ENCODE measurements at regions not wholly inside any gene's neighbourhood (a gene's known extent, or its start where the extent isn't known, plus 50 kb on each side); places are given as distances from the start of the nearest gene placed in this dataset.
"Not testable (repeated sequence)": the region's sequence is repeated elsewhere in the genome, so short reads cannot be mapped to it uniquely, and the experiment has no call there.

DNA sequence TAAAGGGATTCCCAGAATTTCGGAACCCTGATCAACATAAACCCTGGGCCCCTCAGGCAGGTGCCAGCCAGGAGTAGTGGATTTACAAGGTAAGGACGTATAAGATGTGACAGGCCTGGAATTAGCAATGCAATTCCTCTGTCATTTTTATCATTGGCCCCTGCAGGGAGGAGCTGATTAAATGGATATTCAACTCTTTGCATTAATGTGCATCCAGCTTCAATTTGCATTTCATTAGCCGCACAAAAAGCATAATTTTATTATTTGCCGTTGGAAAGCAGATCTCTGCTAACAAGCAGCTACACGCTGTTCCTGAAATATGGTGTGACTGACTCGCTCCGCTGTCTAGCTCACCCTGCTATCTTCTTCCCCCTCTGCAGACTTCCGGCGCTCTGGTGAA lies 195.8 kb downstream of the RPS24 start:
- Mint-ChIP-seq H3K36me3 (no peaks in the 10 kb centered on the region), H3K9me3 (peaks cover 0 to 7% (median 0%) of the 10 kb centered on the region in 7 donors), H3K4me1 (no peaks in the 10 kb centered on the region), H3K4me3 (no peak overlapping the region), H3K27ac (peak overlapping the region in 1 of 6 donors; percentile 9), H3K27me3 (peaks cover 6 to 18% (median 12%) of the 10 kb centered on the region in 3 donors)
- ATAC-seq (ENCODE audit: low read depth in 2 of 2) (no peak), DNase-seq (no peak)

DNA sequence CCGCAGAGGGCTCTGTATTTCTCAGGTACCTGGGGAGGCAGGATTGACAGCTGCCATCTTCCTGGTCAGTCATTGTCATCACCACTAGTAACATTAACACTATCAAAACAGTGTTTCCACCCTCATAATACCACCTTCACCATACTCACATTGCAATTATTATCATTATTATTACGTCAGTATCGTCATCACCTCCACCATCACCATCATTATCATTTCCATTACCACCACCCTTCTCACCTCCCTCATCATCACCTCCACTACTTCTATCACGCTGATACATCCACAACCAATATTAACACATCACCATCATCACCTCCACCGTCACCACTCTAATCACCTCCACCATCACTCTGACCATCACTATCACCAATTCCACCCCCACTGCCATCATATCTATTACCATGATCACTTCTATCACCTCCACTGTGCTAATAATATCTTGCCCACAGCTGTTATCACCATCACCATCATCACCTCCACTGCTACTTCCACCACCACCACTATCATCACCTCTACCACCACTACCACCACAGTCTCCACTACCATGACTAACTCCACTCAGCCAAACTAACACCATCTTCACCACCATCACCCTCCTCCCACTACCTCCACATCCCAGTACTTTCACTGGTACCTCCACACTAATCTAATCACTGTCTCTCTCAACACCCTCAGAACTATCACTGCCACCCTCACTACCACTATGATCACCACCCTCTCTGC lies 196.4 kb downstream of the RPS24 start:
- H3K36me3 Mint-ChIP-seq = no peaks in the 10 kb centered on the region
- H3K27me3 Mint-ChIP-seq = peaks cover 6 to 23% (median 12%) of the 10 kb centered on the region in 3 donors
- no peak overlapping the region for H3K4me3 Mint-ChIP-seq
- H3K4me1 Mint-ChIP-seq = no peaks in the 10 kb centered on the region
- no peak for ATAC-seq (ENCODE audit: low read depth in 2 of 2)
- peak overlapping the region in 1 of 6 donors; percentile 9 for H3K27ac Mint-ChIP-seq
- no peak for DNase-seq
- H3K9me3 Mint-ChIP-seq = peaks cover 0 to 7% (median 0%) of the 10 kb centered on the region in 7 donors

DNA sequence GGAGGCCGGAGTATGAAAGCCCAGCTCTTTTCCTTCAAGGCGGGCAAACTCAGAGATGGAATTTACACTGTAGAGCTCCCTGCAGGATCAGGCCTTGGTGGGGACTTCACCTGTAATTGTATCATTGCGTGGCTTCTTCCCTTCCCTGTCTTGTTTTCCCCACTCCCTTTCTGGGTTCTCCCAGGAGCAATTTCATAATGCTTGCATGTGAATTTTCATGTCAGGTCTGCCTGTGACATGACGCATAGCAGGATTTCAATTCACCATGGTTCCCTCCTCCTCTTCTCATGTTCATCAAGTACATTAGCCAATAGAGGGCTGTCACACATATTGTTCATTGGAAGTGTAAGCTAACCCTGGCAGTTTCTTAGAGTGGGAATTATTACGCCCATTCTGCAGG lies 197.7 kb downstream of the RPS24 start:
- Mint-ChIP-seq H3K4me3 (no peak overlapping the region), H3K36me3 (no peaks in the 10 kb centered on the region), H3K4me1 (no peaks in the 10 kb centered on the region), H3K9me3 (peaks cover 0 to 7% (median 0%) of the 10 kb centered on the region in 7 donors), H3K27me3 (peaks cover 11 to 25% (median 12%) of the 10 kb centered on the region in 3 donors), H3K27ac (no peak overlapping the region)
- ATAC-seq (ENCODE audit: low read depth in 2 of 2) (no peak), DNase-seq (no peak)

DNA sequence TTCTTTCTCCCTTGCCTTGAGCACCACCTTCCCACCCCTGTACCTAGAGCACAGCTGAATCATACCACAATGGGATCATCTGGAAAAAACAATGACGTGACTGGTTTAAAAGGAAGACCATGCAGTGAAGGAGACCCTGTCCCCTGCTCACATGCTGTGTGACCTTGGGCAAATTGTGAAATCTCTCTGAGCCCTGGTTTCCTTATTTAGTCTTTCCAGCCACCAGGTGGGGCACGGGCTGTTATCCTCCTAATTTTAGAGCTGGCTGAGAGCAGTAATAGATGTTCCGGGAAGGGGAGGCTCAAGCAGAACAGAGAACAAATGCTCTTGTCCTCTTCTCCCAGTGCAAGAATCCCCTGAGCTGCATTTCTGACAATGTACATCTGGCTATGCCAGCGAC lies 198.3 kb downstream of the RPS24 start:
- no peaks in the 10 kb centered on the region for H3K36me3 Mint-ChIP-seq
- no peak for DNase-seq
- no peak for ATAC-seq (ENCODE audit: low read depth in 2 of 2)
- peaks cover 0 to 7% (median 0%) of the 10 kb centered on the region in 7 donors for H3K9me3 Mint-ChIP-seq
- no peak overlapping the region for H3K27ac Mint-ChIP-seq
- H3K4me3 Mint-ChIP-seq = no peak overlapping the region
- peaks cover 7 to 25% (median 11%) of the 10 kb centered on the region in 3 donors for H3K27me3 Mint-ChIP-seq
- no peaks in the 10 kb centered on the region for H3K4me1 Mint-ChIP-seq

DNA sequence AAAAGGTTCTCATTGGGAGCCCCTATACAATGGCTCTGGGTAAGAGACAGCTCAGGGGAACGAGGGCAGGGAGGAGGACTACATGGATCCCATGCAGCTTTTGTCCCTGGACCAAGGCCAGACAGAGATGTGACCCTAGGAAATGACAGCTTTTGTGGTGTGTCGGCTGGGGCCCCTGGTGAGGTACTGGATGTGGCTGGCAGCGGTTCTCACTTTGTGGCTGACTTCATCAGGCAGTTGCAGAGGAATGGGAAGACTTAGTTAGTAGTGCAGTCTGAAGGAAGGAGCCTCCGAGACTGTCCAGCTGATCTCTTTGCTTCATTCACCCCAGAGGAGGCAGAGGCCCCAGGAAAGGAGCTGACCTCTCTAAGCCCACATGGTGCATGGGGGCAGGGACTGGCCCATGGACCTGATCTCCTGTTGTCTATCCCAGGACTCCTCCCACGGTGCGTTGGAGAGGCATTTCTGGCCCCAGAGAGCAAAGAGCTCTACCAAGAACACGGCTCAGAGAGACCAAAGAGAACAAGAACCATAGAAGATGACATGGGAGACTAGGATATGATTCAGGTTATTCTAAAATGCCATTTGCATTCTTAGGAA lies 202.9 kb downstream of the RPS24 start:
- H3K4me3 Mint-ChIP-seq = no peak overlapping the region
- DNase-seq = no peak

DNA sequence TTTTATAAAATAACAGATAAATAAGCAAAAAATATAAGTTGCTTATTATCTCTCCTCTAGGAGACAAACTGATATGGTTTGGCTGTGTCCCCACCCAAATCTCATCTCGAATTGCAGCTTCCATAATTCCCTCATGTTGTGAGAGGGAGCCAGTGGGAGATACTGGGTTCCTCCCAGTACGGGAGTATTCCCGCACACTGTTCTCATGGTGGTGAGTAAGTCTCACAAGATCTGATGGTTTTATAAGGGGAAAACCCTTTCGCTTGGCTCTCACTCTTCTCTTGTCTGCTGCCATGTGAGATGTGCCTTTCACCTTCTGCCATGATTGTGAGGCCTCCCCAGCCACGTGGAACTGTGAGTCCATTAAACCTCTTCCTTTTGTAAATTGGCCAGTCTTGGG lies 204.3 kb downstream of the RPS24 start:
- peaks cover 4 to 16% (median 7%) of the 10 kb centered on the region in 7 donors for H3K9me3 Mint-ChIP-seq
- H3K27ac Mint-ChIP-seq = peak overlapping the region in 1 of 6 donors; percentile 28
- DNase-seq; ATAC-seq (ENCODE audit: low read depth in 2 of 2); H3K4me3 Mint-ChIP-seq; H3K36me3 Mint-ChIP-seq; H3K4me1 Mint-ChIP-seq: not testable (repeated sequence)
- H3K27me3 Mint-ChIP-seq = peaks cover 3 to 15% (median 12%) of the 10 kb centered on the region in 3 donors

More for the DNA sequence above, 202.9 kb downstream of the RPS24 start:
- Mint-ChIP-seq H3K27me3 (peaks cover 0 to 7% (median 5%) of the 10 kb centered on the region in 3 donors), H3K9me3 (peaks cover 0 to 6% (median 0%) of the 10 kb centered on the region in 7 donors), H3K4me1 (no peaks in the 10 kb centered on the region), H3K27ac (peak overlapping the region in 1 of 6 donors; percentile 7), H3K36me3 (no peaks in the 10 kb centered on the region)
- ATAC-seq (ENCODE audit: low read depth in 2 of 2) = no peak

DNA sequence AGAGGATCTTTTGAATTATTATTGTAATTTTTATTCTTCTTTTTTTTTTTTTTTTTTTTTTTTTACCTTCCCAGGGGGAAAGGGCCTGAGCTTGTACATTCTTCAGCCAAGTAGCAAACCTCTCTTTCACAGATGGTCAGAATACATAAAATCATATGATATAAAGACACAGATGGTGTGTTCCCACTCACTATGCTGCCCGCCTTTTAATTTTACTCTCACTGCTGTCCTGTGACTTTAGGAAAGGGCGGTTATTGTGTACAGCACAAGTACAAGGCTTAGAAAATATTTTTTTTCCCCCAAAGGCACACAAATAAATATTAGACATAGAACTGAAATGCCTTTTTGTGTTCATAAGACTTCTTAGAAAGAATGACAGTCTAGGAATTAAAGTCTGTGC lies 213.6 kb downstream of the RPS24 start:
- H3K9me3 Mint-ChIP-seq = peaks cover 7 to 30% (median 21%) of the 10 kb centered on the region in 7 donors
- DNase-seq = no peak
- H3K27ac Mint-ChIP-seq = no peak overlapping the region
- no peak overlapping the region for H3K4me3 Mint-ChIP-seq
- peaks cover 9 to 17% of the 10 kb centered on the region in 2 donors for H3K36me3 Mint-ChIP-seq
- H3K27me3 Mint-ChIP-seq = peaks cover 15 to 26% (median 22%) of the 10 kb centered on the region in 3 donors
- H3K4me1 Mint-ChIP-seq = peaks cover 4 to 23% (median 22%) of the 10 kb centered on the region in 3 donors
- no peak for ATAC-seq (ENCODE audit: low read depth in 2 of 2)

DNA sequence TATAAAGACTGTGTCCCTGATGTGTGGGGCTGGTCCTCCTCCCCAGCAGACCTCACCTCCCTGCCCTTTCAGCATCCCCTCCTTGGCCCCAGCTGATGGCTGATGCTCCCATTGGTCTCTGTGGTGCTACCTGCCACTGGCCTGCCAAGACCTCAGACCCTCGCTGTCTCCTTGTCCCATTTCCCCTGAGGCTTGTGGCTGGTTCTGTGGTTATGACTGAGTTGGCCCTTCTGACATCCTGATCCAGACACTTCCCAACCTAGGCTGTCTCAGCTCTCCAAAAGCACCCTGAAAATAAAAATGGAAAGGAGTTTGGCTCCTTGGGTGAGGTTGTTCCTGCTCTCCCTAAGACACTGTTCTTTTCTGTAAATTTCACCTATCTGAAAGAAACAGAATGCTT lies 214.2 kb downstream of the RPS24 start:
- DNase-seq = no peak

DNA sequence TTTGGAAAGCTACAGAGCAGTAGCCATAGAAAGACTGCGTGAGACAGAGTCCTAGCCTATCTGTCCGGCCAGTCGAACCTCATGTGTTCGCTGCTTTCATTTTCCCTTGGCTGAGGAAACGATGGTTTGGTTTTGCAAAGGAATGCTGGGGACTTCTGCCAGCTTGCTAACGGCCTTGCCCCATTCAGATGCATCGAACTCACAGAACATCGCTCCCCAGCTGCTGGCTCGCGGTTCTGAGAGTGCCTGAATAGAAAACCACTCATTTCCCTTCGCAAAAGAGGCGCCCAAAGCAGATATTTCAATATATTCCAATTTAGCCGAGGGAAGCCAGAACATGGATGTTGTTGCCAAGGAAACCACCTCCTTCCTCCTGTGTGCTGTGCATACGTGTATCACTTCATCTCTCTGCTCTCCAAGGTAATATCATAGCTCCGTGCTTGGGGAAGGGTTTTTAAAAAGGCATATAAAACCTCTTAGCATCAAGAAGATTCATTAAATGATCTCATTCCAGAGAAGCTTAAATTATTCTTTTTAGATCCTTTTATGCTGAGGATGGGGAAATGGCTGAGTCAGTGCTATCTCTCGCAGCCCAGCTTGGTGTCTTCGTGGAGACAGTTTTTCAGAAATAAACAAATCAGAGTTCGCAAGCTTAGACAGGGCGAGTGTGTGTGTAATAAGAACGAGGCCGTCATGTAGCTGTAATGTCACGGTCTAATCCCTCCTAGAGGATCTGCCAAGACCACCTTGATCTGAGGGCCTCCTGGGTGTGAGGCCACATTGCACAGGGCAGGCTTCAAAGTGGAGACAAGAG lies 215.2 kb downstream of the RPS24 start:
- Mint-ChIP-seq H3K4me3 (no peak overlapping the region), H3K9me3 (peaks cover 0 to 15% (median 7%) of the 10 kb centered on the region in 7 donors), H3K27me3 (peaks cover 15 to 27% (median 20%) of the 10 kb centered on the region in 3 donors), H3K27ac (no peak overlapping the region), H3K36me3 (peaks cover 7 to 9% of the 10 kb centered on the region in 2 donors), H3K4me1 (peaks cover 4 to 23% (median 22%) of the 10 kb centered on the region in 3 donors)
- no peak for DNase-seq
- no peak for ATAC-seq (ENCODE audit: low read depth in 2 of 2)

More for the DNA sequence above, 214.2 kb downstream of the RPS24 start:
- H3K36me3 Mint-ChIP-seq = peaks cover 9 to 14% of the 10 kb centered on the region in 2 donors
- peaks cover 15 to 27% (median 20%) of the 10 kb centered on the region in 3 donors for H3K27me3 Mint-ChIP-seq
- H3K27ac Mint-ChIP-seq = peak overlapping the region in 1 of 6 donors; percentile 44
- peaks cover 4 to 23% (median 22%) of the 10 kb centered on the region in 3 donors for H3K4me1 Mint-ChIP-seq
- ATAC-seq (ENCODE audit: low read depth in 2 of 2) = no peak
- peaks cover 6 to 24% (median 17%) of the 10 kb centered on the region in 7 donors for H3K9me3 Mint-ChIP-seq
- H3K4me3 Mint-ChIP-seq = no peak overlapping the region

DNA sequence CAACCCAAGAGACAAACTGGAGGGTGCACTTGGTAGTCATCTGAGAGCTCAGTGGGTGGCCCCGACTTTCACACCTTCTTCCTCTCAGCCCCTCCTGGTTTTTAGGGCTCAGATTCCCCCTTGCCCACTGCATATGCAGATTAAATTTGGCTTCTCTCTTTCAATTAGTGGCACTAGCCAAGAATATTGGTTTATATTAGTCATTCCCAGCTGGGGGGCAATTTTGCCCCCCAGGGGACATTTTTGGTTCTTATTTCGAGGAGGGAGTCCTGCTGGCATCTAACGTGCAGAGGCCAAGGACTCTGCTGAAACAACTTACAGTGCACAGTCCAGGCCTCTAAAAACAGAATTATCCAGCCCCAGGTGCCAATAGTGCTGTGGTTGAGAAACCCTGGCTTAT lies 216.0 kb downstream of the RPS24 start:
- no peak overlapping the region for H3K27ac Mint-ChIP-seq
- H3K9me3 Mint-ChIP-seq = peaks cover 0 to 10% (median 4%) of the 10 kb centered on the region in 7 donors
- H3K27me3 Mint-ChIP-seq = peaks cover 15 to 27% (median 20%) of the 10 kb centered on the region in 3 donors
- H3K4me1 Mint-ChIP-seq = peaks cover 4 to 23% (median 22%) of the 10 kb centered on the region in 3 donors
- ATAC-seq (ENCODE audit: low read depth in 2 of 2) (no peak), DNase-seq (no peak)
- peaks cover 7 to 9% of the 10 kb centered on the region in 2 donors for H3K36me3 Mint-ChIP-seq
- no peak overlapping the region for H3K4me3 Mint-ChIP-seq

DNA sequence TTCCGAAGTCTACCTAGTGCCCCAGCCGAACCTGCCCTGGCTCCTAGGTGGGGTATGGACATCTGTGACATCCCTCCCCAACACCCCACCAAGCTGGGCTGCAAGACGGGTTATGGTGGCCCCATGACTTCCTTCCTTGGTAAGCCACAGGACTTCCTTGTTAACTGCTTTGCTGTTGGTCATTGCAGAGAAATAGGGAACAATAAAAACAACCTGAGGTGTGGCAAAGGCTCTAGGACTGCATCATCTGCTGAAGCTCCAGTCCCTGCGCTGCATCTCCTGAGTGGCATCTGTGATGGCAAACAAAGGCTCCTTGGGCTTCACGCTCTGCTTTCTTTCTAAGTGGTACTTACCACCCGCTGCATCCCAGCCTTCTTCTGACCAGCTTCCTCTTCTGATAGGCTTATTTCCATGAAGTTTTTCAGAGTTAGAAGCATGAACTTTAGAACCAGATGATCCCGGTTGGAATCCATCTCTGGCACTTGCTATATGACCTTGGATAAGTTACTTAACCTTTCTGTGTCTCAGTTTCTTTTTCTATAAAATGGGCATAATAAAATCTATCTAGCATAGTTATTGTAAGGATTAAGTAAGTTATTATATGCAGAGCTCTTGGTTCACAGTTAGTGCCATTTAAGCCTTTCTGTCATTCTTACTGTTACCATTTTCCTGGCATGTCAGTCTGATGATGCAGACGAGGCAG lies 216.8 kb downstream of the RPS24 start:
- ATAC-seq (ENCODE audit: low read depth in 2 of 2) (peak; percentile 49 to 54), DNase-seq (no peak)
- peaks cover 0 to 2% (median 0%) of the 10 kb centered on the region in 7 donors for H3K9me3 Mint-ChIP-seq
- peaks cover 2 to 3% of the 10 kb centered on the region in 2 donors for H3K36me3 Mint-ChIP-seq
- no peak overlapping the region for H3K4me3 Mint-ChIP-seq
- no peak overlapping the region for H3K27ac Mint-ChIP-seq
- peaks cover 4 to 23% (median 22%) of the 10 kb centered on the region in 3 donors for H3K4me1 Mint-ChIP-seq
- H3K27me3 Mint-ChIP-seq = peaks cover 10 to 22% (median 16%) of the 10 kb centered on the region in 3 donors

DNA sequence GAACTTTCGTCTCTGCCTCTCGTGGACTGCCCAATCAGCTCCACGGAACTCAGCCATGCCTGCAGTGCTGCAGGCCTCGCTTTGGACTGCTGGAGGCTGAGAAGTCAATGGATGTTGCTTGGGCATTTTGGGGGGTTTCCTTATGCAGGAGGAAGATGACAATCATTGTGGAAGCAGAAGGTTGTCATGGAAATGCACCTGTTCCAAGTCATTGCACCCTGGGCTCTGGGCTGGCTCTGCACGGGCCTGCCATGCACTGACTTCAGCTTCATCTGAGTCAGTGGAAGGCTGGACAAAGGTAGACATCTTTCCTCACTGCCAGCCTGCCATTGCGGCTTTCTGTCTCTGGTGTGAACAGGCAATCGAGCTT lies 217.3 kb downstream of the RPS24 start:
- Mint-ChIP-seq H3K4me3 (peak overlapping the region in 1 of 8 donors; percentile 49), H3K9me3 (no peaks in the 10 kb centered on the region), H3K36me3 (no peaks in the 10 kb centered on the region), H3K27me3 (peaks cover 10 to 19% (median 14%) of the 10 kb centered on the region in 3 donors), H3K4me1 (peaks cover 4 to 23% (median 22%) of the 10 kb centered on the region in 3 donors), H3K27ac (no peak overlapping the region)
- no peak for ATAC-seq (ENCODE audit: low read depth in 2 of 2)
- no peak for DNase-seq

DNA sequence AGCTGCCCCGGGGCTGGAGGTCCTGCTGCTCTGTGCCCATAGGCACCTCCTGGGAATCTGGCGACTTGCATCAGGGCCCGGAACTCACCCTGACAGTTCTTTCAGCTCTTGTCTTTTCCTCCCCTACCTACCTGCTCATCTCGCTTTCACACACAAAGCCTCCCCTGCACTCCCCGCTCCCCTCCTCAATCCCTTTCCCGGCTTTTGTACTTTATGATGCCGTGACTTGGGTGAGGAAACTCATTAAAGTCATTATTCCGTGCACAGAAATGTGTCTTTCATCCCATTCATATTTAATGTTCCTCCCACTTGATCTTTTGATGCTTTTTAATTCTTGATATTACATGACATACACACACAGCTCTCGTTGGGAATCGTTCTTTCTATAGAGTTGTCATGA lies 218.6 kb downstream of the RPS24 start:
- ATAC-seq (ENCODE audit: low read depth in 2 of 2) (no peak), DNase-seq (no peak)
- Mint-ChIP-seq H3K9me3 (no peaks in the 10 kb centered on the region), H3K4me1 (peaks cover 4 to 23% (median 22%) of the 10 kb centered on the region in 3 donors), H3K27me3 (peaks cover 10 to 19% (median 14%) of the 10 kb centered on the region in 3 donors), H3K36me3 (no peaks in the 10 kb centered on the region), H3K27ac (no peak overlapping the region), H3K4me3 (no peak overlapping the region)

Measured in naive B cell (primary cell).